SU-DHL-6 (cell line): ENCODE measurements at regions not wholly inside any gene's neighbourhood (a gene's known extent, or its start where the extent isn't known, plus 50 kb on each side); places are given as distances from the start of the nearest gene placed in this dataset.

Experiments used
- H2AFZ ChIP-seq: fragments of 200-600 bp; sonication (generic); 2 replicates; pipeline ENCODE4 v1.6.1; 2014; ENCODE audit warnings: low read depth, mild to moderate bottlenecking, moderate library complexity, mixed read lengths, antibody characterized with exemption, low read length; ENCODE audit not compliant: severe bottlenecking
- H3F3A ChIP-seq: fragments of 200-600 bp; shearing (Covaris generic); 2 replicates; pipeline ENCODE4 v1.6.0; 2016; ENCODE audit warnings: antibody characterized with exemption, mild to moderate bottlenecking; ENCODE audit not compliant: insufficient read depth
- H3K27ac ChIP-seq: fragments of 200-600 bp; sonication (generic); 2 replicates; pipeline ENCODE4 v1.5.1; 2016; ENCODE audit warnings: low read depth, mild to moderate bottlenecking, low read length, moderate library complexity, mixed read lengths
- H3K27me3 ChIP-seq: fragments of 200-600 bp; sonication (generic), shearing (Covaris generic); 2 replicates; pipeline ENCODE4 v1.6.0; 2014; ENCODE audit warnings: mild to moderate bottlenecking, low read length
- H3K36me3 ChIP-seq: fragments of 200-600 bp; sonication (generic); 2 replicates; pipeline ENCODE4 v1.6.1; 2014; ENCODE audit warnings: mild to moderate bottlenecking, low read length, mixed read lengths
- H3K4me2 ChIP-seq: fragments of 300-600, 200-600 bp; shearing (Covaris generic), sonication (generic); 2 replicates; pipeline ENCODE4 v1.6.0; 2014; ENCODE audit warnings: low read length, low read depth, mild to moderate bottlenecking; ENCODE audit not compliant: poor library complexity, severe bottlenecking
- H3K4me3 ChIP-seq: fragments of 200-600 bp; sonication (generic); 2 replicates; pipeline ENCODE4 v1.5.1; 2014; ENCODE audit warnings: antibody characterized with exemption, low read length, mild to moderate bottlenecking, mixed read lengths; ENCODE audit not compliant: insufficient read depth, poor library complexity, severe bottlenecking
- H3K79me2 ChIP-seq: fragments of 200-600 bp; sonication (generic); 2 replicates; pipeline ENCODE4 v1.6.1; 2014; ENCODE audit warnings: mild to moderate bottlenecking, low read length, moderate library complexity; ENCODE audit not compliant: insufficient read depth
- H3K9ac ChIP-seq: fragments of 200-600 bp; sonication (generic); 2 replicates; pipeline ENCODE4 v1.7.0; 2014; ENCODE audit warnings: mild to moderate bottlenecking, low read length
- H3K9me2 ChIP-seq: fragments of 200-600 bp; sonication (generic); replicated peaks from 2 replicates; pipeline ENCODE4 v1.6.1; 2014; ENCODE audit warnings: low read length; ENCODE audit not compliant: insufficient read depth
- H3K9me3 ChIP-seq: fragments of 200-600 bp; sonication (generic); 2 replicates; pipeline ENCODE4 v1.6.1; 2014; ENCODE audit warnings: low read length, mixed read lengths; ENCODE audit not compliant: insufficient read depth
- H4K20me1 ChIP-seq: fragments of 200-600 bp; sonication (generic); 2 replicates; pipeline ENCODE4 v1.6.1; 2014; ENCODE audit warnings: low read depth, mild to moderate bottlenecking, antibody characterized with exemption, low read length, moderate library complexity, mixed read lengths
- EZH2phosphoT487 ChIP-seq: fragments of 200-600 bp; sonication (generic), shearing (Covaris generic); conservative IDR thresholded peaks from 2 replicates; pipeline ENCODE4 v1.6.1; 2018; ENCODE audit warnings: mild to moderate bottlenecking, antibody characterized with exemption, low read length, moderate library complexity, mixed read lengths
- TF ChIP-seq, protein P1 (sequence below): fragments of 200-600 bp; sonication (generic); IDR thresholded peaks from one replicate; pipeline ENCODE4 v1.5.1; 2017; ENCODE audit warnings: antibody characterized with exemption, mild to moderate bottlenecking, low read length, moderate library complexity; ENCODE audit not compliant: insufficient read depth, poor library complexity, severe bottlenecking

DNA sequence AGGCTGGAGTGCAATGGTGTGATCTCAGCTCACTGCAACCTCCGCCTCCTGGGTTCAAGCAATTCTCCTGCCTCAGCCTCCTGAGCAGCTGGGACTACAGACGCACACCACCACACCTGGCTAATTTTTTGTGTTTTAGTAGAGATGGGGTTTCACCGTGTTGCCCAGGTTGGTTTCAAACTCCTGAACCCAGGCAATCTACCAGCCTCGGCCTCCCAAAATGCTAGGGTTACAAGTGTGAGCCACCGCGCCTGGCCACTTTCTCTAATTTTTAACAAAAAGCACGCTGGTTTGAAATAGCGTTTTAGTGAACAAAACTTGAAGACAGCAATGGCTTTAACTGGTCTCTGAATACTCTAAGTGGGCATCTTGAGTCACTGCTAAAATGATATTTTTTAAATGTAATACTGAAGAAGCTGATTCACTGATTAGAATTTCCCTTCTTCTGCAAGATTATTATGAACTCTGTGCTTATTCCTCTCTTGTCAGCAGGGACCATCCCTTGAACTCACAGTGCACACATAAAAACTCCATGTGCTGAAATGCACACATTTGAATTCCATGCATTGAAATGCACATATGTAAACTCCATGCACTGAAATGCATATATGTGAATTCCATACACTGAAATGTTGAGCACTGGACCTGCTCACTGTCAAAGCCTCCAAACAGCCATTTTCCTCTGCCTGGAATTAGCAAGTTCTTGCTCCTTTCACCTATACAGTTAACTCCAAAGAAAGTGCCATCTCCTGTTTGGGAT lies 1411.5 kb upstream of the ACVR2A start:
- Histone ChIP-seq H3K9me3 (no peaks in the 10 kb centered on the region), H2AFZ (no peak overlapping the region), H3K4me3 (no peak overlapping the region), H3K4me2 (no peak overlapping the region), H3K36me3 (no peaks in the 10 kb centered on the region), H3F3A (no peaks in the 10 kb centered on the region), H3K27me3 (no peaks in the 10 kb centered on the region), H4K20me1 (no peaks in the 10 kb centered on the region), H3K79me2 (no peaks in the 10 kb centered on the region), H3K27ac (no peak overlapping the region), H3K9me2 (no peaks in the 10 kb centered on the region), H3K9ac (no peak overlapping the region)
- TF ChIP-seq, protein P1, sequence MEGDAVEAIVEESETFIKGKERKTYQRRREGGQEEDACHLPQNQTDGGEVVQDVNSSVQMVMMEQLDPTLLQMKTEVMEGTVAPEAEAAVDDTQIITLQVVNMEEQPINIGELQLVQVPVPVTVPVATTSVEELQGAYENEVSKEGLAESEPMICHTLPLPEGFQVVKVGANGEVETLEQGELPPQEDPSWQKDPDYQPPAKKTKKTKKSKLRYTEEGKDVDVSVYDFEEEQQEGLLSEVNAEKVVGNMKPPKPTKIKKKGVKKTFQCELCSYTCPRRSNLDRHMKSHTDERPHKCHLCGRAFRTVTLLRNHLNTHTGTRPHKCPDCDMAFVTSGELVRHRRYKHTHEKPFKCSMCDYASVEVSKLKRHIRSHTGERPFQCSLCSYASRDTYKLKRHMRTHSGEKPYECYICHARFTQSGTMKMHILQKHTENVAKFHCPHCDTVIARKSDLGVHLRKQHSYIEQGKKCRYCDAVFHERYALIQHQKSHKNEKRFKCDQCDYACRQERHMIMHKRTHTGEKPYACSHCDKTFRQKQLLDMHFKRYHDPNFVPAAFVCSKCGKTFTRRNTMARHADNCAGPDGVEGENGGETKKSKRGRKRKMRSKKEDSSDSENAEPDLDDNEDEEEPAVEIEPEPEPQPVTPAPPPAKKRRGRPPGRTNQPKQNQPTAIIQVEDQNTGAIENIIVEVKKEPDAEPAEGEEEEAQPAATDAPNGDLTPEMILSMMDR: no peak
- no peak for TF ChIP-seq EZH2phosphoT487

DNA sequence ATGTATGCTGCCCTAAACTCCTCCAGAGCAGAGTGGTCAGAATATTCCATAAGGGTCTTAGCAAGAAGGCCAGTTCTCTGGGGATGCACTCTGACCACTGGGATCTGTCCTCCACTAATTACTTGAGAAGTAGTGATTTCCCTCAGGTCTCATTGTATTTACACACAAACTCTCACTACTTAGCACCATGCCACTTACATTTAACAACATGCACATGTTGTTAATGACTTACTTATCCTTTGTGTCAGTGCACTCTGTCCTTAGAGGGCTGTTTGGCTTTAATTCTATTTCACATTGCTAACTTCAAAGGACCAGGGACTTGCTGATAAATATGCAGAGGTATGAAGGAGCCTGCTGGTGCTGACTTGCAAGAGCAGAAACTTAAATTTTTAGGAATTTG lies 1415.5 kb upstream of the ACVR2A start:
- H3K4me3 ChIP-seq: no peak overlapping the region

DNA sequence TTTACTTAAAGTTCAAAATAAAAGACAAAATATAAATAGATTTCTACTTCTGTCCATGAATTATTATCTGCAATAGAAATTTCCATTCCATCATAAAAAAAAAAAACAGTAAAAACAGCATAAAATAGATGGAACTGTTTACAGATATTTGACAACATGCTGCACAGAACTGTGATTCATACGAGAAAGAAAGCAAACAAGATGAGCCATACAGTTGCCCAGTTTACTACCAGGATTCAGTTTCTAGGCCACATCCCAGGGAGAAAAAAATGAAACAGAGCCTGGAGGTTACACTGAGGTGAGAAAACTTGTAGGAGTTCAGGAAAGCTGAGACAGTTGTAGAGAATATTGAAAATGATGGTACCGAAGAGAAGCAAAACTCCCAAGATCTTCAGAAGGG lies 1426.9 kb upstream of the ACVR2A start:
- Histone ChIP-seq H3K27me3 (no peaks in the 10 kb centered on the region), H3K4me2 (no peak overlapping the region), H3K9me2 (no peaks in the 10 kb centered on the region), H3K9me3 (no peaks in the 10 kb centered on the region), H2AFZ (no peak overlapping the region), H3K36me3 (no peaks in the 10 kb centered on the region), H4K20me1 (no peaks in the 10 kb centered on the region), H3K79me2 (no peaks in the 10 kb centered on the region), H3F3A (no peaks in the 10 kb centered on the region), H3K4me3 (no peak overlapping the region), H3K9ac (no peak overlapping the region), H3K27ac (no peak overlapping the region)
- TF ChIP-seq, protein P1: no peak
- TF ChIP-seq EZH2phosphoT487: no peak

More for the DNA sequence above, 1415.5 kb upstream of the ACVR2A start:
- Histone ChIP-seq H3K9ac (no peak overlapping the region), H3F3A (no peaks in the 10 kb centered on the region), H2AFZ (no peak overlapping the region), H4K20me1 (no peaks in the 10 kb centered on the region), H3K36me3 (no peaks in the 10 kb centered on the region), H3K27me3 (no peaks in the 10 kb centered on the region), H3K4me2 (no peak overlapping the region), H3K9me3 (no peaks in the 10 kb centered on the region), H3K27ac (no peak overlapping the region), H3K79me2 (no peaks in the 10 kb centered on the region), H3K9me2 (no peaks in the 10 kb centered on the region)
- TF ChIP-seq, protein P1: no peak
- TF ChIP-seq EZH2phosphoT487: no peak
